HG03565 (cell line): ENCODE measurements at regions not wholly inside any gene's neighbourhood (a gene's known extent, or its start where the extent isn't known, plus 50 kb on each side); places are given as distances from the start of the nearest gene placed in this dataset.
"Not testable (repeated sequence)": the region's sequence is repeated elsewhere in the genome, so short reads cannot be mapped to it uniquely, and the experiment has no call there.

Source experiments
- ATAC-seq: cut with Tn5 transposase; IDR thresholded peaks from one replicate; pipeline ENCODE4 v1.9.1; 2021; ENCODE audit warnings: mild to moderate bottlenecking, moderate library complexity; ENCODE audit not compliant: unreplicated experiment

GRCh38 chr9:41367301-41367700, 178.2 kb upstream of the ZNG1F start:
- ATAC-seq, result not testable (repeated sequence)

- ATAC-seq, result not testable (repeated sequence)
Observed at GRCh38 chr9:41361790-41362189, 172.7 kb upstream of the ZNG1F start.

- ATAC-seq, result not testable (repeated sequence)
Observed at GRCh38 chr9:41359116-41359515, 170.0 kb upstream of the ZNG1F start.

- ATAC-seq, result not testable (repeated sequence)
Observed at GRCh38 chr9:41358682-41359081, 169.6 kb upstream of the ZNG1F start.

GRCh38 chr9:41357918-41358404, 168.8 kb upstream of the ZNG1F start:
- not testable (repeated sequence) for ATAC-seq

- not testable (repeated sequence) for ATAC-seq
Observed at GRCh38 chr9:41357350-41357748, 168.2 kb upstream of the ZNG1F start.

- ATAC-seq, result not testable (repeated sequence)
Observed at GRCh38 chr9:41356588-41357349, 167.7 kb upstream of the ZNG1F start.

- not testable (repeated sequence) for ATAC-seq
Observed at GRCh38 chr9:41355712-41356450, 166.8 kb upstream of the ZNG1F start.

GRCh38 chr9:41354978-41355377, 165.9 kb upstream of the ZNG1F start:
- not testable (repeated sequence) for ATAC-seq

- ATAC-seq, result not testable (repeated sequence)
Observed at GRCh38 chr9:41354060-41354934, 165.2 kb upstream of the ZNG1F start.

- not testable (repeated sequence) for ATAC-seq
Observed at GRCh38 chr9:41353026-41353425, 163.9 kb upstream of the ZNG1F start.

- ATAC-seq, result not testable (repeated sequence)
Observed at GRCh38 chr9:41352390-41352789, 163.3 kb upstream of the ZNG1F start.

- not testable (repeated sequence) for ATAC-seq
Observed at GRCh38 chr9:41347893-41348292, 158.8 kb upstream of the ZNG1F start.

GRCh38 chr9:41332562-41332961, 143.4 kb upstream of the ZNG1F start:
- not testable (repeated sequence) for ATAC-seq

- not testable (repeated sequence) for ATAC-seq
Observed at GRCh38 chr9:41321277-41321676, 132.2 kb upstream of the ZNG1F start.

- not testable (repeated sequence) for ATAC-seq
Observed at GRCh38 chr9:41308953-41309352, 119.8 kb upstream of the ZNG1F start.

- ATAC-seq, result not testable (repeated sequence)
Observed at GRCh38 chr9:41285744-41286143, 96.6 kb upstream of the ZNG1F start.

- not testable (repeated sequence) for ATAC-seq
Observed at GRCh38 chr9:41280299-41281238, 91.5 kb upstream of the ZNG1F start.

- not testable (repeated sequence) for ATAC-seq
Observed at GRCh38 chr9:41279437-41279836, 90.3 kb upstream of the ZNG1F start.

- not testable (repeated sequence) for ATAC-seq
Observed at GRCh38 chr9:41279033-41279432, 89.9 kb upstream of the ZNG1F start.
